ENCODE measurements at regions not wholly inside any gene's neighbourhood (a gene's known extent, or its start where the extent isn't known, plus 50 kb on each side); places are given as distances from the start of the nearest gene placed in this dataset.

GRCh38 chr3:72559385-72559784, 288.9 kb downstream of the SHQ1 start:
- TF ChIP-seq CTCF (conservative IDR thresholded peaks at IDR 0.05) (no peak), EZH2 (IDR thresholded peaks at IDR 0.05; ENCODE audit: low read depth) (no peak)
